ENCODE measurements at regions not wholly inside any gene's neighbourhood (a gene's known extent, or its start where the extent isn't known, plus 50 kb on each side); places are given as distances from the start of the nearest gene placed in this dataset.

GRCh38 chr5:92760550-92760949 is 820.5 kb downstream of the NR2F1-AS1 start:
- POLR2A ChIA-PET = no interaction called here
- no peak overlapping the region for H3K27ac Mint-ChIP-seq
- H3K4me3 Mint-ChIP-seq = no peak overlapping the region
- H3K36me3 Mint-ChIP-seq = no peaks in the 10 kb centered on the region
- H3K9me3 Mint-ChIP-seq = no peaks in the 10 kb centered on the region
- CTCF ChIA-PET = no interaction called here
- no peaks in the 10 kb centered on the region; the same call in 1 of the 2 replicates for H3K27me3 Mint-ChIP-seq (ENCODE audit: low read depth)
- TF ChIP-seq NR2C2 (CRISPR knock-in tag; IDR thresholded peaks at IDR 0.05) (no peak), ZNF512 (CRISPR knock-in tag; IDR thresholded peaks at IDR 0.05; ENCODE audit: borderline replicate concordance) (no peak), GABPB1 (CRISPR knock-in tag; IDR thresholded peaks at IDR 0.05) (no peak), CDX4 (CRISPR knock-in tag; IDR thresholded peaks at IDR 0.05; ENCODE audit: borderline replicate concordance) (no peak), GTF2I (CRISPR knock-in tag; conservative IDR thresholded peaks at IDR 0.05) (no peak), TEAD4 (CRISPR knock-in tag; IDR thresholded peaks at IDR 0.05) (no peak)
- no peak for DNase-seq (ENCODE audit: low spot score)
- no peak for ATAC-seq
- no peaks in the 10 kb centered on the region for H3K4me1 Mint-ChIP-seq

- Mint-ChIP-seq H3K4me1 (no peaks in the 10 kb centered on the region), H3K27ac (no peak overlapping the region), H3K4me3 (no peak overlapping the region), H3K9me3 (no peaks in the 10 kb centered on the region), H3K36me3 (no peaks in the 10 kb centered on the region), H3K27me3 (ENCODE audit: low read depth) (no peaks in the 10 kb centered on the region; the same call in 1 of the 2 replicates)
- TF ChIP-seq ZNF416 (CRISPR knock-in tag; IDR thresholded peaks at IDR 0.05) = no peak
- no peak for TF ChIP-seq ZNF512 (CRISPR knock-in tag; IDR thresholded peaks at IDR 0.05; ENCODE audit: borderline replicate concordance)
- no peak for TF ChIP-seq NFATC4 (CRISPR knock-in tag; IDR thresholded peaks at IDR 0.05)
- no peak for TF ChIP-seq MAX (CRISPR knock-in tag; IDR thresholded peaks at IDR 0.05)
- no peak for TF ChIP-seq ZMAT4 (CRISPR knock-in tag; IDR thresholded peaks at IDR 0.05)
- no peak for TF ChIP-seq PRDM15 (CRISPR knock-in tag; IDR thresholded peaks at IDR 0.05)
- no peak for TF ChIP-seq TEAD1 (CRISPR knock-in tag; IDR thresholded peaks at IDR 0.05)
- no peak for TF ChIP-seq ZNF396 (CRISPR knock-in tag; IDR thresholded peaks at IDR 0.05; ENCODE audit: borderline replicate concordance)
- TF ChIP-seq ZNF263 (CRISPR knock-in tag; IDR thresholded peaks at IDR 0.05; ENCODE audit: low read depth) = no peak
- no peak for TF ChIP-seq NFE2L1 (CRISPR knock-in tag; IDR thresholded peaks at IDR 0.05)
- no peak for TF ChIP-seq ATF3 (CRISPR knock-in tag; conservative IDR thresholded peaks at IDR 0.05)
- no peak for TF ChIP-seq CREB1 (CRISPR knock-in tag; IDR thresholded peaks at IDR 0.05)
- TF ChIP-seq CREM (CRISPR knock-in tag; IDR thresholded peaks at IDR 0.05) = no peak
- no peak for TF ChIP-seq EMX1 (CRISPR knock-in tag; IDR thresholded peaks at IDR 0.05)
- TF ChIP-seq ZNF232 (CRISPR knock-in tag; IDR thresholded peaks at IDR 0.05) = no peak
- no peak for TF ChIP-seq ZNF423 (CRISPR knock-in tag; IDR thresholded peaks at IDR 0.05)
- ChIA-PET CTCF (no interaction called here), POLR2A (no interaction called here)
- ATAC-seq (no peak), DNase-seq (ENCODE audit: low spot score) (no peak)
These were observed 822.5 kb downstream of the NR2F1-AS1 start for GRCh38 chr5:92758552-92758951.
